Non-pigmented ciliary epithelial cell (primary cell): ENCODE measurements at regions not wholly inside any gene's neighbourhood (a gene's known extent, or its start where the extent isn't known, plus 50 kb on each side); places are given as distances from the start of the nearest gene placed in this dataset.
"Not testable (repeated sequence)": the region's sequence is repeated elsewhere in the genome, so short reads cannot be mapped to it uniquely, and the experiment has no call there.

Experiments used
- DNase-seq: peaks from one replicate; pipeline ENCODE4 v3.0.0-alpha.2; 2010; ENCODE audit warnings: low read depth

DNA sequence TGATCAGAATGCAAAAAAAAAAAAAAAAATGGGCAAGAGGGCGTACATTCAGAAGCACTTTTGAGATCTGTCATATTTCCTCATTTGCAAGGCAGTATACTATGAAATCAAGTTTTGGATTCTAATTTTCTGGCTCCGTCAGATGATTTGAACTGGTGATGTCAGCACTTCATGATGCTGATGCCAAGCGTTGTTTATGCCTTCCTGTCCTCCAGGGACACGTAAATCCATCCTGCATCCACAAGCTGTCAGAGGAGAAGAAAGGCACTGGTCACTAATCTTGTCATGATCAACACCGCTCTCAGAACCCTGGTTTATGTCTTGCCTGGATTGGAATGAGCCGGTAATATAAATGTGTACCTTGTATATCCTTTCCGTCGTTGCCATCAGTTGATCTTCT is 152.1 kb upstream of the EPHA3 start:
- DNase-seq: no peak

DNA sequence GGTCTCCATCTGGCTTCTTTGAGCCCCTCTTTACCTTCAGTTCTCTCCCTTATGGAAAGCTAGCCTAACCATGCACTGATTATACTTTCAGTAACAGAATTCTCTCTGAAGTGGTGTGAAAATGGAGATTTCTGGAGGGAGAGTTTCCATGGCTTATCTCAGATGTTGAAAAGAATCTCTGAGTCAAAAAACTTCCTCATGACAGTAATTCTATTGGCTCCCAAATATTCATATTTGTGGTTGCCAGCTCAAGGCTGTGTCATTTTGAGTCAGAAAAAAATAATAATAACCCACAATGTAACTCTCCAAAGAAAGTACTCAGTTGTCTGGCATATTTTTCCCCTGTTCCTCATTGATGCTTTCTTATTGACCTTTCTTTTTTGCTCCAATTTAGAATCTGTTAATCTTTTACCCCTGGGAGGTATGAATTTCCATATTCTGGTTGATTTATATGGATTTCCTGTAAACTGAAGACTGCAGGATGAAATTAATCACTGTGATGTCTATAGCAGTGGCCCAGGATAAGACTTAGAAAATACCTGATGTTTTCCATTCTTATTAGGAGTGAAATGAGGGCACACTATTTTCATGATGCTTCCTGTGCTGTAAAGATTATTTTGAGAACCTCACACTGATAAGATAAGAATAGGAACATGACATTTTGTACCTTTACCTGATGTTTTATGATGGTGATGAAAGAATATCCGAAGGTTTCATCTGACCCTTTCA is 149.5 kb upstream of the EPHA3 start:
- DNase-seq: peak; percentile 65

DNA sequence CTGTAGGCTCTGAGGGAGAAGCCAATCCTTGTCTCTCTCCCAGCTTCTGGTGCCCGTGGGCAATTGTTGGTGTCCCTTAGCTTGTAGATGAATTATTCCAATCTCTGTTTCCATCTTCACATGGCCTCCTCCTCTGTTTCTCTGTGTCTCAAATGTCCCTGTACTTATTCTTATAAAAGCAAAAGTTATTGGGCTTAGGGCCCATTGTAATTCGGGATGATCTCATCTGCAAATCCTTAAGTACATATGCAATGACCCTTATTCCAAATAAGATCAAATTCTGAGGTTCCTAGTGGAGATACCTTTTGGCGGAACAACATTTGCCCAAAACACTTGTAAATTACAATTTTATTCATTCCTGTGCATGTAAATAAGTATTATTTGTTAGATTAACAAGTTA is 147.4 kb upstream of the EPHA3 start:
- DNase-seq: no peak

DNA sequence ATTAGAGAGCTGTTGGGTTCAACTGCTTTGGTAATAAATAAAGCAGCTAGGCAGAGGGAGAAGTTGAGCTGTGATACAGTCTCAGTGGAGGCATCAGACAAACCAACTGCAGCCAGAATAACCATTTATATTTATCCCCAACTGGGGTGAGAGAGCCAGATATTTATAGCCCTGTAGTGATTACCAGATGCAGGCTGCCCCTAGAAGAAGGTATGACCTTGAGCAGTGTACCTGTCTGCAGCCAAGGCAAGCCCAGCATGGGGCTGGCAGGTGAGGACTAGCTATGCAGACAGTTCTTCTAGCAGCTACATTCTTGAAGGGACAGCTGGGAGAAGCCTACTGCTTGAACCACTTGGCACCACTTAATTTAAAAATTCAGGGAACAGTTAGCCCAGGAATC is 144.4 kb upstream of the EPHA3 start:
- DNase-seq: no peak

DNA sequence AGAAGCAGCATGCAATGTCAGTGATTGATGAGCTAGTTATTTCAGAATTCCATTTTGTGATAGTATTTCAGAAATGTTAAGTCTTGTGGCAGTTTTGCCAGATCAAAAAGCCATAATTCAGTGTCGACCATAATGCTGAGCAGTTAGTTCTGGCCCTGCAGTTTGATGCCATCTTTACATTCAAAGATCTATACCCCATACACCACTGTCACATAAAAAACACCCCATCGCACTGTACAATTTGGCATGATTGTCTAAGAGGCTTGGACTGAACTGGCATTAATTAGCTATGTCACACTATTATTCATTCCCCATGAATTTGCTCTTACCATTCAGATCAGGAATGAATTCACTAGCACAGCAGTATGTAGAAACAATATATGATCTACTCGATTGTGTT is 127.7 kb upstream of the EPHA3 start:
- no peak for DNase-seq

DNA sequence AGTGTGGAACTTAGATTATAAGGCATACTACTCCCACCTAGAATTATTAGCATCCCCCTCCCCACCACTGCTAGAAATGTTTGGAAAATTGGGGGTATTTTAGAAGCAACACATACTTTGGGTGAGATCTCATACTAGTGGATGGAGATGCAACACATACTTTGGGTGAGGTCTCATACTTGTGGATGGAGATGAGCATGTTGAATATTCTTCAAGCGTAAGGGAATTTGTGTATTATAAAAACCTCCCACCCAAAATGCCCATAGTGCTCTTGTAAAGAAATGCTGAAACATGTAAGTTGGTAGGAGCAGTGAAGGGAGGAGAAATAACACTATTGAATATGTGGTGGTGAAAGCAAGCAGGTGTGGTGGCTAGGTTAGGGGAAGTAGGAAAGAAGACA is 124.0 kb upstream of the EPHA3 start:
- no peak for DNase-seq

DNA sequence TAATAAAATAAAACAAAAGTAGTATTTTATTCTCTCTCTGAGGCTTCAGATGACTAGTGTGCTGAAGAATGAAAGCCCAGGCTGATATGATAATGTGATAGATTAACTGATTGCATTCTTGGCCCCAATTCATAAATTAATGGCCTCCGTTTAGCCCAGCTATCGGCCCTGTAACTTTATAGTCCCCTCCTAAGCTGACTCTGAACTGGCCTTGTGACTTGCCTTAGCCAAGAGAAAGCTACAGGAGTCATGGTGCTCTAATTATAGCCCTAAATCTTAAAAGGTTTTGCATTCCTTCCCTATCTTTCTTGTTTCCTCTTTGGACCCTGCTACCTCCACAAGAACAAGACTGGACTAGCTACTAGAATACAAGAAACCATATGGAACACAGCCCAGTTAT is 123.2 kb upstream of the EPHA3 start:
- DNase-seq: no peak

DNA sequence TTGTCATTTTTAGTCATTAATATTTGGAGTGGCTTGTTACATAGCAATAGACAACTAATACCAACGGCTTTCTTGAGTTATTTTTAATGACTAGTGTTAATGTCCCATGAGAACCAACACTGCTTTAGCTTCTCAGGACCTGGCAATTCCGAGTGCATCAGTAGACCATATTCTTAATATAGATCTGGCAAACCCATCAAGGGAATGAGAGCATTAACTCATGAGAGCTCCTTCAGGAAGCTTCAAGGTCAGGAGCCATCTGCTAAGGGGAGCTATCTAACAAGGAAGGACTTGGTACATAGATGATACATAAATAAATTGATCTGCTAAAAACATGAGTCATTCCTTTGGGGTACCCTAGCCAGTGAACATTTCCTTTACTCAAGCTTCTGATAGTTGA is 122.6 kb upstream of the EPHA3 start:
- DNase-seq: no peak

DNA sequence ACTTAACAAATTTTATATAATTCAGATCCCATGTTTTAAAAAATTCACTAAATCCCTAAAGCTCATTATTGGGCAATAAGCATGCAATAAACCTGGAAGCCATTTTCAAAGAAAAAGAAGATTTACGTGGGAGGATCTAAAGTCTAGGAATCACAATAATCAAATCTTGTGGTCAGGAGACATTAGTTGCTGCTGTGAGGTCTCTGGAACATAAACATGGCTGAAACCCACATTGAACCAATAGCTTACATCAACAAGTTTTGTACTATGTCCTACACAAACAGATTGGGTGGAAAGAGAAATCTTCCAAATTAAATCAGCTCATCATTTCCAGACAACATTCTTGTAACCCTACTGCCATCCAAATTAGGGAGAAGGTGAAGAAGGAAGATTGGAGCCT is 121.9 kb upstream of the EPHA3 start:
- DNase-seq: peak; percentile 43

DNA sequence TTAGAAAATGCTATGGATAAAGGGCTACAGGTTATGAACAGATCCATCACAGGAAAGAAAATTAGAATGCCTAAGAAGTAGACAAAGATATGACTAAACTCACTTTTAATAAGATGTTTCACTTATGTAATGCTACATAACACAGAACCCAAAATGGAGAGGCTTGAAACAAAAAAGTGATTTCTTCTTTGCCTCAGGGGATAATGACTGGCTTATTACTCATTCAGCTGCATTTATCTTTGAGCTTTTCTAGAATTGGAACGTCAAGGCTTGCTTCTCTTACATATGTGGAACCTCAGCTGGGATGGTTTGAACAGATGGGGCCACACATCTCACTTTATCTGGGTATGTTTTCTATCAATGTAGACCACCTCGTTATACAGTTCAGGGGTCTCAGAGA is 120.6 kb upstream of the EPHA3 start:
- peak; percentile 41 for DNase-seq

DNA sequence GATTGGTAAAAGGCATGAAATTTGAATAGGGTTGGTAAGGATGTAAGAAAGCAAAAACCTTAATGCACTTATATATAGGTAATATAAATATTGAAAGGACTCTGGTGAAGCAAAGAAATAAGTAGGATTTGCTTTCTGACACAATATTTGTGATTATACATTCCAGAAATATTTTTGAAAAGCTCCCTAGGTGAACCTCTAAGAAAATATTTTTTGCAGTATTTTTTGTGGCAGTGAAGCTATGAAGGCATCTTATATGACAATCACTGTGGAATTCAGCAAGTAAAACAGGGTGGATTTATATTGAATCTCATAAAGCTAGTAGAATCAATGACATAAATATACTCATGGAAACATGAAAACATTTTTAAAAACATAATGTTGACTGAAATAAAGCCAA is 119.6 kb upstream of the EPHA3 start:
- DNase-seq: no peak

DNA sequence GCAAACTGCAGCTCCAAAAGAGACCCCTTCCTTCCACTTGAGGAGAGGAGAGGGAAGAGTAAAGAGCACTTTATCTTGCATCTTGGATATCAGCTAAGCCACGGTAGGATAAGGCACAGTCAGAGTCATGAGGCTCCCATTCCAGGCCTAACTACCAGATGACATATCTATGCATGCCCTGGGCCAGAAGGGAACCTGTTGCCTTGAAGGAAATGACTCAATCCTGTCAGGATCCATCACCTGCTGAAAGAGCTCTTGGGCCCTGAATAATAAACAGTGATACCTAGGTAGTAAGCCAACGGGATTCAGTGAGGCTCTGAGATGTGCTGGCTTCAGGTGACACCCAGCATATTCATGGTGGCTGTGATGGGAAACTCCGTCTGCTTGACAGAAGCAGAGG is 118.5 kb upstream of the EPHA3 start:
- DNase-seq: no peak

DNA sequence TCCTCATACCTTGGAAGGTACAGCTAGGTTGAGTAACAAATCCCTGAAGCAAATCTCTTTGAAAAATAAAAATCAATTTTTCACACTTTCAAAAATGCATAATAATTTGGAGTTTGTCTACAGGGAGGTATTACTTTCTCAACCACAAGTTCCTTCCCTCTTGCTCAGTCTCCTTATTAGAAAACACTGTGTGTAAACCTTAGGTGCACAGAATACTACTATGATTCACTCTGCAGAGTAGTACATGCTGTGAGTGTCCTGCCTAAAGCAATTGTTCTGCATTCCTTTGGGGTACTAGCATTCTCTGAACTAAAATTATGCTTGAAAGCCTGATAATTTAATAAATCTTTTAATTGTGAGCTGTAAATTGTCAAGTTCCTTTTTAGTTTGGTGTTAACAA is 115.9 kb upstream of the EPHA3 start:
- peak; percentile 45 for DNase-seq

DNA sequence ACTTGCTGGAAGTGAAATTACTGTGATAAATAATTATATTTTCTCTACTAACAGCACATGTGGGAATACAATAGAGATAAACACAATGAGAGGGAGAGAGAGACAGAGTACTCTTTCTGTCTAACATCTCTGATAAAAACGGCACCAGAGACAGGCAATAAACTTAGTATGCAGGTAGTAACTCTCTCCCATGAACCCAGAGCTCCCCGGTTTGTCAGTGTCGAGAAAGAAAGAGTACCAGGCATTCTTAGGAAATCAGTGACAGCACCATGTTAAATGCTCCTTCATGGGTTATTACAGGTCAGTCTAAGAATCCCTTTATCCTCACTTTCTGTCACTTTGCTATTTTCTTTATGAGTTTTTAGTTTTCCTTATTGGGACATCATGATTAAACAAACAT is 110.7 kb upstream of the EPHA3 start:
- no peak for DNase-seq

DNA sequence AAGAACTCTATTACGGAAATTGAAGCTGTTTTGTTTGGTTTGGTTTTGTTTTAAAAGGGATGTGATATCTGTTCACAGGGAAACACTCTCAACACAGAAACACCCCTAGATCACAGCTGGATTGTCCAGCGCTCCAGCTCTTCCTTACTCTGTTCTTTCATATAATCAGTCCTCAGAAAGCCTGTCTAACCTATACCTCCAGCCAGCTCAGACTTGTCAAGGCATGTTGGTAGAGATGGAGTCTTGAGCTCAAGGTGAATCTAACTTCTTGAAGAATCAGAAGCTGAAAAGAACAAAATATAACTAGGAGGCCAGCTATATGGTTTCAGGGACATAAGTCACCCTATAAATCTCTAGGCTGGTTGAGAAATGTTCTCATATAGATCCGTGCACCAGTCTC is 110.2 kb upstream of the EPHA3 start:
- DNase-seq: no peak

DNA sequence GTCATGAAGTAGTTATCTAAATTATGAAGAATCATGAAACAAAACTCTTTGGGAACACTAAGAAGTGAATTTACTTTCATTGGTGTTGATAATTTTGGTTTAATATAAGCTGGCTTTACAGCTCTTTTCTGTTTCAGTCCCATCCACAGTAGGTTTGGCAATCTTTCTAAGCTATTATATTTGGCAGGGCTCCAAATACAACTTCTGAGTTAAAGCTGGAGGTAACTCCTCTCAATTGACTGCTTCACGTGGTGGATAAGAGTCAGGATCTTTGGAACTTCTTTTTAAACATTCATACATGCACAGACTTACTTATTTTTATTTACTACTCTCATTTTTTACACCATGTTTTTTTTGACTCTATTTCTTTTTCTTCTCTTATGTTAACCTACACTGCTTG is 106.5 kb upstream of the EPHA3 start:
- DNase-seq: no peak

DNA sequence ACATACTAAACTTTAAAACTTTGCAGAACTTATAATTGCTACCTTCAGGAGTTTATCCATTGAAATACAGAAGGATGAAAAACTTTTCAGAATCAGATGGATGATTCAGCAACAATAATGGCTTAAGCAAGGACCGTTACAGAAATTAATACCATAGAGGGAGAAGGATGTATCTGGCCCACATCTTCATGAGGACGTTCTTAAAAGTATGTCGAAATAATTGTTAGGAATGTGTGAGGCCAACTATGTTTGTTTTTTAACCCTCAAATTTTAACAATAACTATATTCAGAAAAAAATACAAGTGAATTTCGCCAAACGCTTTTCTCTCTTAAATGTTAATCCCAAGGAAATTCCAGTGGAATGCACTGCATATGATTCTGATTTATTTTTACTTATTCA is 105.2 kb upstream of the EPHA3 start:
- no peak for DNase-seq

DNA sequence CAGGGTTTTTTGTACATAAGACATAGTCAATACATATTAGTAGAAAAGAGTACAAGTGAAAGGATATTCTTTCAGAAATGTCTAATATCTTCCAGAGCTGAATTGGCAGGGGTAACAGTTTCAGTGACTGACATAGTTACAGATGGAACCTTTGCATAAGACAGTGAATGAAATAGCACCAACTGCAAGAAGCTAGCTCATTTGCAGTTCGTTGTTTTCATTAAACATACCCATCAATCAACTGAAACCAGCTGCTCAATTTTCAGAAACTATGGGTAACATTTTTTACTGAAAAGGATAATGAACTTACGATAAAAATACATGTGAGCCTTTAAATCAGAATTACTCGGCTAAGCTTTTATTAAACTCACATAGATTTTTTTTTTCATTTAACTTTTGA is 93.9 kb upstream of the EPHA3 start:
- no peak for DNase-seq

DNA sequence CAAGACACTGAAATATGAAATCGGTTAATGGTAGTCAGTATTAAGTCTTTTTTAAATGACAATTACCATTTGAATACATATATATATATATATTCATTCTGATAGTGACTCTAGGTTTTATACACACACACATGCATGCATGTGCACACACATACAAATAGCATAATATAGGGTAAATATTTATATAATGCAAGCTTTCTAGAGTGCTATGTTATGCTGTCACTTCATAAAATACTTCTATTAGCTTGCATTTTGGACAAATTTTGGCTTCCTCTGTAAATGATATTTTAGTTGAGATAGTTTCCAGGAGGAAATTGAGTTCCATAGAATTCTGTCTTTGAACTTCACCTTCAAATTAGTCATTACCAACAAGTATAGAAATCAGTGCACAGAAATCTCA is 89.9 kb upstream of the EPHA3 start:
- no peak for DNase-seq

DNA sequence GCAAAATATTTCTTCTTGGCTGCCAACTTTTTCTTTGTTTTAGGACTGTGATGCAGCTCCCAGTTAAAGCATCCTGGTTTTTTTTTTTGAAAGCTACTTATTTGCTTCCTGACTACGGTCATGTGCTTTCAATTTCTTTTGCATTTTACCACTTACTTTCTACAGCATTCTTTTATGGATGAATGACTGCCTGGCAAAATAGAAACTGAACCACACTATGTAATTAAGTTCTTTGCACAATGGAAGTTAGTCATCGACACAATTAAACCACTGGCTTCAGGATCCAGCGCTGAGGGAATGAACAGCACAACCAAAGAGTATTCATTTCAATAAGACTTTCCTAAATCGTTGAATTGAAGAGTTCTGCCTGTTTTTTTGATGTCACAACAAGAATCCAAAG is 82.2 kb upstream of the EPHA3 start:
- peak; percentile 49 for DNase-seq

DNA sequence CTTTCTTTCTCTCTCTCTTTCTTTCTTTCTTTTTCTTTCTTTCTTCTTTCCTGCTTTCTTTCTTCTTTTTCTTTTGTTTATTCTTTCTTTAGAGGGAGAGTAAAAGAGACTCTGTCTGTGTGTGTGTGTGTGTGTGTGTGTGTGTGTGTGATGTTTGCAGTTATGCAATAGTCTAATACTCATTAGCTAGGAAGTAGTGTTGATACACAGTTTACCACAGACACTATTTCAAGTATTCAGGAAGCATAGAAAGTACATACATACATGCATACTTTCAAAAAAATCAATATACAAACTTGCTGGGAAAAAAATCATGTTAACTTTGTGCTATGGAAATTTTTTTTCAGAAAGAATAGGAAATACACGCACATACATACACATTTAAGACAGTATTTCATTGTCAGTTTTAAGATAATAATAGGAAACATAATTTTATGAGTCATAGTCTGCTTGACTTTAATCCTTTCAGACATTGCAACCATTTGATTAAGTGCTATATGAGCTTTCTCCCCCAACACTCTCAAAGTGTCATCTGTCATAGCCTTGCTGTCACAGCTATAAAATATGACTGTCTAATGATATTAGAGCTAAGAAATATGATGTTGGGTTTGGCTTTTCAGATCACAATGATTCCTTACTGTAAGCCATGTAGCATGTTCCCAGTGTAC is 74.9 kb upstream of the EPHA3 start:
- DNase-seq: no peak

DNA sequence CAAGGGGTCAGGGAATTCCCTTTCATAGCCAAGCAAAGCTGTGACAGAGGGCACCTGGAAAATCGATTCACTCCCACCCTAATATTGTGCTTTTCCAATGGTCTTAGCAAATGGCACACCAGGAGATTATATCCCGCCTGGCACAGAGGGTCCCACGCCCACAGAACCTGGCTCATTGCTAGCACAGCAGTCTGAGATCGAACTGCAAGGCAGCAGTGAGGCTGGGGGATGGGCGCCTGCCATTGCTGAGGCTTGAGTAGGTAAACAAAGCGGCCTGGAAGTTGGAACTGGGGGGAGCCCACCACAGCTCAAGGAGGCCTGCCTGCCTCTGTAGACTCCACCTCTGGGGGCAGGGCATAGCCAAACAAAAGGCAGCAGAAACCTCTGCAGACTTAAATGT is 72.7 kb upstream of the EPHA3 start:
- not testable (repeated sequence) for DNase-seq

DNA sequence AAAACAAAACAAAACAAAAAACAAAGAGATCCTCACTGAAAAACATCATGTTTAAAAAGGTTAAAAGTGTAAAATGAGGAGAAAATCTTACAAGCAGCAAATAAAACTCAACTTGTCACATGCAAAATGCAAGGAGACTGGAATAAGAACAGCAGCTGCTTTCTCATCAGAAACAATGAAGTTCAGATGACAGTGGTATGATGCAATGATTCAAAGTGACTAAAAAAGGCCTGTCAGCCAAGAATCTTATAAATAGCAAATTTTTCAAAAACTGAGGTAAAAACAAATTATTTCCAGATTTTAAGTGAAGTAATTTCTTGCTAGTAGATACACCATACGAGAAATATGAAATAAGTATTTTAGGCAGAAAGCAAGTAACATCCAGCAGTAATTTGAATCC is 68.6 kb upstream of the EPHA3 start:
- no peak for DNase-seq

DNA sequence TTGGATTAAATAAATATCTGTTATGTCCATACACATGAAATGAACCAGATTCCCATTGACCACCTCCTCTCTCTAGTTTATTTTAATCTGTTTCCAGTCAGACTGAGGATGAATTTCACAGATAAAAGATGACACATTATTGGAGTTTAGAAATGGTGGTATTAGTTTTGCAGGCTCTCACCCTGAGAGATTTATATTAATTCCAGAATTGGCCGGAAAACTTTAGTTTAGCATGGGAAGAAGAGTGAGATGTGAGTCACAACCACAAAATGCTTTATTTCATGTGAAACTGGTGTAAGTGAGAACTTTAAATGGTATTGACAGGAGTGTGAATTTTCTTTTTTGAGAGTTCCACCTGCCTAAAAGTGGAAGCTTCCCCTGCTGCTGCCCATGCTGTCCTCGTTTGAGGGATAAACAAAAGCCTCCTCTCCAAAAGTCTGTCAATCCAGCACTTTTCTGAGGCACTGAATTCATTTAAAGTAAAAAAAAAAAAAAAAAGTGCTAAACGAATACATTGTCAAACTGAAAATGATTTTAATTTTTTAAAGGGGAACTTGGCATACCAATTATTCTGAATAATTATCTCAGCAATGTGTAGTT is 65.1 kb upstream of the EPHA3 start:
- DNase-seq: no peak
